T-helper 22 cell (primary cell): ENCODE measurements at regions not wholly inside any gene's neighbourhood (a gene's known extent, or its start where the extent isn't known, plus 50 kb on each side); places are given as distances from the start of the nearest gene placed in this dataset.

Source experiments
- DNase-seq: peaks from one replicate; pipeline ENCODE4 v3.0.0-alpha.2; 2020; ENCODE audit warnings: low read depth

DNA sequence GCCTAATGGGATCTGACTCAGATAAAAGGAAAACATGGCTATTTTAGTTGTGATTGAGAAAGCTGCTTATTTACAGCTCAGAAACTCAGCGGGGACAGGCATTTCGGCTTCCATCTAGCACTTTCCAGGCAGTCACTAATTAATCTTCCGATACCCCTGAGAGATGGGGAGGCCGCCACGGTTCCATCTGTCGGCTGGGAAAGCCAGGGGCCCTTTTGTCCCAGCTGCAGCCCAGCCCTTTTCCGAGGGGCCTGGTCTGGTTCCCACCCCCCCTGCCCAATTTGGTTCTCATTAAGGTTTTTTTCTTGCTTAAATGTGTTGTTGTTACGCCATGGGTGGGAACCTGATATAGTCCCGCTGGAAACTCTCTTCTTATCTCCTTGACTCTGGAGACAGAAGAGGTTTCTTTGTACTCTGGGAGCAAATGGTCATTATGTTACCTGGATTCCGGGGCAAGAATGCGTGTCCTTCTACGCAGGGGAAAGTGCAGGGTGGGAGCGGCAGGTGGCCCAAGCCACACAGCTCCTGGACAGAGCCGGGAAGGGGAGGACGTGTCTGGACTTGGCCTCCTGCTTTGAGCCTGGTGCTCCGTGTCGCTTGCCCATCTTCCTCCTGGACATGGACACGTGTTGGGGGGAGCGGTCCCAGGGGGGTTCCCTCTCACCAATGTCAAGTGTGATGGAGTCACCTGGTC, 50.9 kb upstream of the GSE1 start:
- no peak for DNase-seq

DNA sequence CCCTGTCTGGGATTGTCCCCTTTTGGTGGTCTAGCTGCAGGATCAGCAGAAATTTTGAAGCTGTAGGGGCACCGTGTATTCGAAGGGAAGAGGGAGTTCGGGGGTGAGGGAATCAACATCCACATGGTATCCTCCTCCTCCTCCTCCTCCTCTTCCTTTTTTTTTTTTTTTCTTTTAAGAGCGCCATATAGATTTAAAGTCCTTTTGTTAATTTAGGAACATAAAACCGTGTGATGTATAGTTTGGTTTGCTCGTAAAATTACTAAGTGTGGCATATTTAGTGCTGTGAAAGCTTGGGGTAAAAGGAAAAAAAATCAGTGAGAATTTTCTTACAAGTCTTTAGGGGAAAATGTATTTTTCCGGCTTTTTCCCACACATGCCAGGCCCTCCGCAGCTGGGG, 50.1 kb upstream of the GSE1 start:
- DNase-seq: no peak
